ENCODE measurements at regions not wholly inside any gene's neighbourhood (a gene's known extent, or its start where the extent isn't known, plus 50 kb on each side); places are given as distances from the start of the nearest gene placed in this dataset.

DNA sequence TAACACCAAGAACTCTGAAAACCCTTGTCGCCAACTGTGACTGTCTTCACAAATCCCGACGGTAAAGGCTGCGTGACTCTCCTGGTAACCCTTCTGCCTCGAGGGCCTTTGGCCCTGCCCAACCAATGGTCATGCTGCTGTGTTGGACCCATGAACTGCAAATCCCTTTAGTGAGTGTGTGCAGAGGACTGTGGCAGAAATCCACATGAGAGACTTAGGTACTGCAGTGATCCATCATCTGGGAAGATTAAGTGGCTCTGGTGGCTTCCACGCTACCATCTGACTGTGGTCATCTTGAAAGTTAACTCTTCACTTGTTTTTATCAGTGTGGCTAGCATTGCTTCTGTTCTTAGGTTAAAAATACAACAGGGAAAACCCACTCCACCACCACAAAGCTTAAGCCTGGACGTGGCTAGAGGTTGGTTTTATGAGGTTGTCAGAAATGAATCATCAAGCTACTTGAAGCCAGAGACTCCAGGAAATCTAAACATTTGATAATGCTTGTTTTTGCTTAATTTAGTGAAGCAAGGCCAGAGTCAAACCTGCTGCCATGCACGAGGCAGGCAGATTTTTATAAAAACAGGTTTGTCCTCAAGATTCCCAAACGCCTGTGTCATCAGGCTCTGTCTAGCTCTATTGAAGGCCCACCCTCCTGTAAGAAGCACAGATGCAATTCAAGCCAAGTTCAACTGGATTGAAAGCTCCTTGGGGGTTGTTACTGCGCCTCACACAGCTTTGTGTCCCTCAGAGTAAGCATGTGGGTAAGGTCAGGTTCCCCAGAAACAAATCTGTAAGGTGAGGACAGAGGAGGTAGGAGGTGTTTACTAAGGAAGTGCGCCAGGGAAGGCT is 52.7 kb upstream of the ERCC6L2 start:
- DNase-seq (ENCODE audit: low read depth in 1 of 2, low spot score in 1 of 2) = no peak

DNA sequence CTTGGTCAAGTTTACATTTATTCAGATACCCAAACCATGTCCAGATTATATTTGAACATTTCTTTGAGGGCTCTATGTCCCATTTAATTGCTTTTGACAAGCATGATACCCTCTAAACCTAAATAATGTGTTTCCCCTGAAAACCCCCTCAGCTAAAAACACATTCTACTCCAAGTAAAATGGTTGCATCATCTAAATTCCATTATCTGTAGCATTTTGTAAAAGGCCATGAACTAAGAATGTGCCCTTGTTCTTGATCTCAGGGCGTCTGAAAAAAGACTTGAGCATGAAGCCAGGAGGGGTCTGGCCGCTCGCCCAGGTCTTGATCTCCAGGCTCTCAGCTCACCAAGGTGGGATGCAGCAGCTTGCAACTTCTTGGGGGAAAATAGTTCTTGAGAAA is 53.5 kb upstream of the ERCC6L2 start:
- no peak for DNase-seq (ENCODE audit: low read depth in 1 of 2, low spot score in 1 of 2)

DNA sequence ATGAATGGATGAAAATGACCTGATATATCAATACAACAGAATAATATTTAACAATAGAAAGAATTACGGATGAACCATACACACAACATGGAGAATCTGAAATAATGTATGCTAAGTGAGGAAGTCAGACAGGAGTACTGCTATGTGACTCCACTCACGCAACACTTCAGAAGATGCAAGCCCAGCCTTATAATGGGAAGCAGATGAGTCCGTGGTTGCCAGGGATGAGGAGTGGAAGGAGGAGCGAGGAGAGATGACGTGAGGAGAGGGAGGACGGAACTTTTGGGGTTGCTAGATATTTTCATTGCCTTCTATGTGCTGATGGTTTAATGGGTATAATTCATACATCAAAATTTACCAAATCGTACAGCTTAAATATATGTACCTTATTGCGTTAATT is 55.4 kb upstream of the ERCC6L2 start:
- no peak for DNase-seq (ENCODE audit: low read depth in 1 of 2, low spot score in 1 of 2)

DNA sequence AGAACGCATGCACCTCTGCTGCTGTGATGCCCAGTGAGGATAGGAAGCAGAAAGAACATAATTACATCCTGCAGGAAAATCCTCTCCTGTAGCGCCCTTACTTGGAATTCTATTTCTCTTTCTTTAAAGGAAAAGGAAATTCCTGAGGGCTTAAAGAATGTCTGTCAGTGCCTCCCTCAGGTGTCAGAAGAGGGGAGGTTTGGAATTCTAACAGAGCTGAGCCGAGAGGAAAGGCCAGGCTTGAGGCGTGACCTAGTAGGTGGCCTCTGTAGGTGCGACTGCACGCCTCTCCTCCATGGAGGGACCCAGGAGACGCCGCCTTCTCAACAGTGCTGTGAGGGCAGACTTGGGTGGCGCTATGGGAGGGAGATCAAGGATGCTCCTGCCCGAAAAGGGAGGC is 55.9 kb upstream of the ERCC6L2 start:
- no peak for DNase-seq (ENCODE audit: low read depth in 1 of 2, low spot score in 1 of 2)

DNA sequence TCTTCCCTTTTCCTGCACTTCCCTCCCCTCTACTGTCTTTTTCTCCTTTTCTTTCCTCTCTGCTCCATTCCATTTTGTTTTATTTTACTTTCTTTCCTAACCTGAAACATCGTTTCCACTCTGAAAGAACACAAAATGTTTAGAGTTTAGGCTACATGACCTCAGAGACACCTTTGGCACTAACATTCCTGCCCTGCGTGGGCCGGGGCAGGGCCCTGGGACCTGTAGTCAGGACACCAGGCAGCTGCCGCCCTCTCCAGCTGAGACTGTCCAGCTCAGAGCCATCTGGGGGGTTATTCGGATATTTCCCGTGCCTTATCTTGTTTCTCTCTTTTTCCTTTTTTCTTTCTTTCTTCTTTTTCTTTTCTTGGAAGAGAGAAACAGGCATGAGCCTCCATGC is 58.3 kb upstream of the ERCC6L2 start:
- DNase-seq (ENCODE audit: low read depth in 1 of 2, low spot score in 1 of 2) = no peak

DNA sequence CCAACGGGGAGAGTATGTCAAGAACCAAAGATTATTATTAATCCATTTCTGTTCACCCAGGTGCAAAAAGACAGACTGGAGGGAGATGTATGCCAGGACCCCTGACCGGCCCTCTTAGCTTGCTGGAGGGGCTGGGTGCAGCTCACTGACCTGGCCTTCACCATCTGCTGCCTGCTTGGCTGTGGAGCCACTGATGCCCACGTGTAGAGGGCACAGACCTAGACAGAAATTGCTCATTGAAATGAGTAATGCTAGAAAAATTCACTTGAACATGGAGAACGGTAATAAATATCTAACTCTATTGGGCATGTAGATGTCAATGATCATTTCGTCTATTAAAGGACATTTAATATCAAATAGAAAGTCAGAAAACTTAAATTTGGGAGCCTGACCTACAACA is 58.8 kb upstream of the ERCC6L2 start:
- no peak for DNase-seq (ENCODE audit: low read depth in 1 of 2, low spot score in 1 of 2)

DNA sequence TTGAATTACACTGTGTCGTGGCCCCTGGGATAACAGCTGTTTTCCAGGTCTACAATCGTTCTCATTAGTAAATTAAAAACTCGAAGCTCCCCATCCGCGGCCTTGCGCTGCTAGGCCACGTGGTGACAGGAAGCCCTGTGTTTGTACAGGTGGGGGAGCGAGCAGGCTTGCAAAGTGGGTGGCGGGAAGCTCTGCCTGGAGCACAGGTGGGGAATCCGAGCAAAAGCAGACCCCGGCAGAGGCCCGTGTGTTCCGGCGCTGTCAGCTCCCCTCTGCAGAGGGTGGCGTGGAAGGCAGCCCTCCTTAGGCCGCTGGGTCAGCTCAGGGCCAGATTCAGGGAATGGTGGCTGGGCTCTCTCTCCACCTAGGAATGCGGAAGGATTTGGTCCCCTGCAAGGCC is 59.5 kb upstream of the ERCC6L2 start:
- DNase-seq (ENCODE audit: low read depth in 1 of 2, low spot score in 1 of 2) = no peak

DNA sequence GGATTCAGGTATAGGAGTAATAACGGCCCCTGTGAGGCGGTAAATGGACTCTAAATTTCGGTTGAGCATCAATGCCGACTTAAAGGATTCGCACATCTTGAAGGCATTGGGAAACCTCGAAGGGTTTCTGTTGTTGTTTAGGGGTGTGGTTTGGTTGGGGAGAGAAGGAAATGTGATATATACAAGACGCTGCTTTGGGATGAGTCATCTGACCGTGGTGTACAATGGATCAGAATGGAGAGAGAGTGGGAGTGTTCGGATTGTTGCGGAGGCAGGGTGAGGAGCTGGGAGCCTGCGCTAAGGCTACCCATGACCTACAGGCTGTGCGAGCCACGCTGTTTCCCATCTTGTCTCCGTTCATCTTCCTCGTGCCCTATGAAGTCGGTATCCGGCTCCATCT is 60.4 kb upstream of the ERCC6L2 start:
- DNase-seq (ENCODE audit: low read depth in 1 of 2, low spot score in 1 of 2) = no peak

DNA sequence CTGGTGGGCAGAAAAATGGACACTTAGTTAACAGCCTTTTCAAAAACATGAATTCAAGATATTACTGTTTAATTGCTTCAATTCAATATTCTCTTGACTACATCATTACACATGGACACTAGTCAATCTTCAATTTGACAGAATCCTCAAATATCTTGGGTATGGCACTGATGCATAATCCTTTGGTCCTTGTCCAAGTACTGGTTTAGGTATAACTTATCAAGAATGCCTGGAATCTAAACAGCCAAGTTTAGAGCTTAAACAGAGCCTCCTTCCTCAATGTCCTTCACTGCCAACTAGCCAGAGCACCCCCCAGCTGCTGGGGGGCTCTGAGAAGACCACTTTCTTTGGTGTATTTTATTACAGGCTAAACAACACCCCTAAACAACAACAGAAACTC is 61.6 kb upstream of the ERCC6L2 start:
- no peak for DNase-seq (ENCODE audit: low read depth in 1 of 2, low spot score in 1 of 2)

DNA sequence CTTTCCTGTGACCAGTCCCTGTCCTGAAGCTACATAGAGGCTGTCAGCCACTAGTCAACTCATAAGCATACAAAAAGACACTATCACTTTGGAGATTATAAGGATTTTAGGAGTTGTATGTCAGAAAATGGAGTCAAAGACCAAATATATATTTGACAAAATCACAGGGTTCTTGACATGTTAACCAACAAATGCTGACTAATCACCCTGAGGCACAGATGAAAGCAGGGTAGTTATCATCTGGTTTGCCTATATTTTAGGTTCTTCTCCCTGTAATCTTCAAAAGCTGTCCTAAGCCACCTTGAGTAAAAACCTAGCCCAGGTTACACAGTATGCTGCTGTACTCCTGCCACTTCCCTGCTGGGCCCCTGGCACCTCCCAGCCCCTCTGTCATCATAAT is 64.7 kb upstream of the ERCC6L2 start:
- DNase-seq (ENCODE audit: low read depth in 1 of 2, low spot score in 1 of 2) = no peak

DNA sequence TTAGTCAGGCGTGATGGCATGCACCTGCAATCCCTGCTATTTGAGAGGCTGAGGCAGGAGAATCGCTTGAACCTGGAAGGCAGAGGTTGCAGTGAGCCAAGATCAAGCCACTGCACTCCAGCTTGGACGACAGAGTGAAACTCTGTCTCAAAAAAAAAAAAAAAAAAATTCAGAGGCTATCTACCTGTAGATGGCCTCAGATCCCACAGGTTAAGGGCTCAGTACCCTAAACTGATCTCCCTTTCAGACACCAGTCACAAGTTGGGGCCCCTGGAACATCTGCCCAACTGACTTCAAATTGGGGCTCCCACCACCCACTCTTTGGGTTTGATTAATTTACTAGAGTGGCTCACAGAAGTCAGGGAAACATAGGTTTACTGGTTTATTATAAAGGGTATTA is 65.4 kb upstream of the ERCC6L2 start:
- DNase-seq (ENCODE audit: low read depth in 1 of 2, low spot score in 1 of 2) = no peak

DNA sequence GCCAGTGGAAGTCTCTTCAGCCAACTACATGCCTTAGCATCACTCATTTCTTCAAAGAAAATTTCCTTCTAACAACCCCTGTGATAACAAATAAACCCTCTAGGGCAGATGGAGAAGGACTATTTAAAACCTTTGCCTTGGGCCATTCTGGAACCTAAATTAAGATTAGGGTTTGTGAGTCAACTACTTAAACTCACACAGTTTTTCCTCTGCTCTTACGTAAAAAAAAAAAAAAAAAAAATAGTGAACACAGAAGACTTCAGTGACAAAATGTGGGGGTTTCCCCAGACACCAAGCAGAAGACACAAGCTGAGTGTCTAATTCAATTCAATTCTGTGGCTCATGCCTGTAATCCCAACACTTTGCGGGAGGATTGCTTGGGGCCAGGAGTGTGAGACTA is 65.8 kb upstream of the ERCC6L2 start:
- DNase-seq (ENCODE audit: low read depth in 1 of 2, low spot score in 1 of 2) = no peak

DNA sequence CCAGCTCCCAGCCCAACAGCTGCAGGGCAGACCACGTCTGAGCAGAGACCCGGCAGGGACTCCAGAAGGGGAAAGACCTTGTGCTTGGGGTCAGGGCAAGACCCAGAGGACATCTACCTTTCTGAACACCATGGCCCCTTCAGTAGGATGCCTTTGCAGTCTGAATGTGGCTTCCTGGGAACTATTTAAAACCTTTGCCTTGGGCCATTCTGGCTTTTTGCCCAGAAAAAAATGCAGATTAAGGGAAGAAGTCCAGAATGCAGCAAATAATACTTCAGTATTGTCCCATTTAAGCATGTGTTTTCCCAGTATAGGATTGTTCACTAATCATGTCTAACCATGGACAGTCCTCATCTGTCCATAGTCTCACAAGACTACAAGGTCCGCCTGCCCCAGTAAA is 67.5 kb upstream of the ERCC6L2 start:
- no peak for DNase-seq (ENCODE audit: low read depth in 1 of 2, low spot score in 1 of 2)

DNA sequence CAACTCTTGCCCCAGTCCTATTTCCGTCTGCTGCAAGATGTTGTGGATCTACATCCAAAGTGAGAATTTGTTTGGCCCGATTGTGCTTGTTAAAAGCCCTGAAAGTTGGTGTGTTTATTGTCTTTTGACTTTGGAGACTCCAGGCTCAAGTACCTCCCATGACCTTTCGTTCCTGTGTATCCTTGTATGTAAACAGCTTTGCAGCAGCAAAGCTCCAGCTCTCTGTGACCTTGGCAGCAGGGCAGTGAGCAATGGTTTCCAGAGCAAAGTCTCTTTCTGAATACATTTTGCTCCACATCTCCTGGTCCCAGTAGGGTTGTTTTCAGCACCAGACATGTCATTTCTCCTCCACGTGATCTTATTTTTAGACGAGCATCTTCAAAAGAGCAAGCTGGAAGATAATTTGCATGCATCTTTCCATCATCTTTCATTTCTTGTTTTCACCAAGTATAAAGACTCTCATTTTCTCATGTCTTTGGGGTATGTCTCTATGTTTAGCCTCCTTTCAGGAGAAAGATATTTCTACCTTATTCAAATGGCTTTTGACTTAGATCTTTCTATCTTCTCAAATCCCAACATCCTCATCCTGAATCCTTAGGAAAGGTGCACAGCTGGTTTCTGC is 68.1 kb upstream of the ERCC6L2 start:
- no peak for DNase-seq (ENCODE audit: low read depth in 1 of 2, low spot score in 1 of 2)

DNA sequence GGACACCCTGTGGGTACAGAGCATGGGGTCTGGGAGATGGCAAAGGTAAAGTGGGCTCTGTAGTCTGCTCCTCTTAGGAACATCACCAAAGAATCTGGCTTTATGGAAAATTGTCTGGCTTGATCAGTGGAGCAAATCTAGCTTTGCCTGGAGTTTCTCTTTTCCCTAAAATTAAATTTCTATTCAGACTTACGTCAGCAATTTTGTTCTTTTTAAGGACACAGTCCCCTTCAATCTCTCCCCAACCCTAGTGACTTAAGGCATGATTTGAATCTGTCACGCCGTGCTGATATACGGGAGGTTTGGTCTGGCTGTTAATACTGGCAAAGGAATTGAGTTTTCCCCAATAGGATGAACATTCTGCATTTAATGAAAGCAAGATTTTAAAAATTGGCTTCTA is 72.3 kb upstream of the ERCC6L2 start:
- DNase-seq (ENCODE audit: low read depth in 1 of 2, low spot score in 1 of 2) = no peak

DNA sequence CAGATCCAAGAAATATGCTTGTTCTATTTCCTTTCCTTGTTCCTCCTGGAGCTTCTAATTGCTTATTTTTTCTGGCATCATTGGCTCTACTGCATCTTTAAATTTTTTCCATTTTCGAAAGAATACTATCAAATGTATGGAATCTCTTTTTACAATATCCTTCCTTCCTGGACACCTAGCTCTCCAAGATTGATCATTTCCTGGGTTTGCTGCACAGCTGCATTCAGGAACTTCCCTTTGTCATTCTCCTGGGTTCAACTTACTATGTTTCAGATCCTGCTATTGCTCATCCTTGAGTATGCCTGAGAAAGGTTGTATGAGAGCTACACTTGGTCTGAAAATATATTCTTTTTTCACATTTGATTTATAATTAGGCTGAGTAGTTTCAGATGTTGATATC is 73.7 kb upstream of the ERCC6L2 start:
- DNase-seq (ENCODE audit: low read depth in 1 of 2, low spot score in 1 of 2) = no peak

DNA sequence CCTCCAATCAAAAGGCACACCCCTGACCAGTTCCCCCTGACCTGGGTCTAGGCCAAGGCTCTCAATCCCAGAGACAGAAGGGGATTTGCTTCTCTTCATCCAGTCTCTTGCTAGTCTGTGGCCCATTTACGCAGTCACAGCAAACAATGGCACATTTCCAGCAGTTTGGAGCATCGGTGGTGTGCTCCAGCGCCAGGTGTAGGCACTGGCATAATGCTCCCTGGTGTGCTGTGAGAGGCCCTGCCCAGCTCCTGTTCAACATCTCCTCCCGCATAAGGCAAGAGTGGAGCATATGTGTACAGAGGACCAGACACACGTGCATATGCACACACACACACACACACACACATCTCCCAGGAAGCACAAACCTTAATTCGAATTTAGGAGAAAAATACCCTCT is 79.5 kb upstream of the ERCC6L2 start:
- no peak for DNase-seq (ENCODE audit: low read depth in 1 of 2, low spot score in 1 of 2)

DNA sequence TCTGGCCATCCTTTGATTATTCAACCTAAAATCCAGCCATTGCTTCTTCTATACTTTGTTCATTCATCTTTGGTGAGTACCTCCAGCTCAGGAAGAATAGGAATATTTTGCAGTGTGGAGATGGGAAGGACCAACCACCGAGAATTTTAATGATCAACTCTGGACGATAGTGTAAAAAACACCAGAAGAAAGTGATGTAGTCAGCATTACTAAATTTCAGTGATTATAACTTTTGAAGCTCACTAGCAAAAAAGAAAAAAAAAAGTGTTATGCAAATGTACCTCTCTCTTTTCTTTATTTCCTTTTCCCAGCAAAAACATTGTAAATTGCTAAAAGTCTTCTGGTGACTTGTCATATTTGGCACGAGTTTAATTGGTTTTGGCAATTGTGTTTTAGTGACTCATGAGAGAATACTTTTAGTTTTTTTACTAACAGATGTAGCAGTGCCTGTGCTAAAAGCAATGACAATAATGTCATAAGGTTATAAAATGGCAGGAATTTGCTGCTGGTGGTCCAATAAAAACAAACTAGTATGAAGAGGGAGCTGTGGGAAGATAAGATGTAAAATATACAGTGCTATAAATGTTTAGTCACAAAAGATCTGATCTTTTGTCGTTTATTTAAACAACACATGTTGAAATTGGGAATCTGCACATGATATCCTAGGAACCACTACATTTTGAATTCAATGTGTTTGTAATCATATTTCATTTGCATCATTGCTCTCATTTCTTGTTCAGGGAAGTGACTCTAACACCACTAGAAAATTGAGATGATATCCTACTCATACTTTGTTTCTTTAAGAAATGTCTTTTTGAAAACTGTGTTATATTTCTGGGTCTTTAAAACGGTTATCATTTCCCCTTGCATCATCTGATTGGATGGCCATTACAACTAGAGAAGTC is 81.3 kb upstream of the ERCC6L2 start:
- DNase-seq (ENCODE audit: low read depth in 1 of 2, low spot score in 1 of 2) = no peak

DNA sequence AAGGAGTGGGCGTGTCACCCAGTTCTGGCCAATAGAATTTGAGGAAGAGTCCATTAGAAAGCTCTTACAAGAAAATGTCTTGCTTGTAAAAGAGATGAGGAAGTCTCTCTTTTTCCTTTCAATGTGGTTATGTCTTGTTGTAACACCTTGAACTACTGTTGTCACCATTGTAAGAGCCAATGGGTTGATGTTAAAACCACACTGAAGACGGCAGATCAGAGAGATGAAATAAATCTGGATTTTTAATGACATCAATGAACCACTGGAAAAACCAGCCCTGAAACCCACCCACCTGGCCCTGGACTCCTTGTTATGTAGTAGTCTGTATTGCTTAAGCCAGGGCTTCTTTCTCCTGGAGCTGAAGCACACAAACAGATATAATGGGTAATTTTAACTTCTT is 83.8 kb upstream of the ERCC6L2 start:
- no peak for DNase-seq (ENCODE audit: low read depth in 1 of 2, low spot score in 1 of 2)

DNA sequence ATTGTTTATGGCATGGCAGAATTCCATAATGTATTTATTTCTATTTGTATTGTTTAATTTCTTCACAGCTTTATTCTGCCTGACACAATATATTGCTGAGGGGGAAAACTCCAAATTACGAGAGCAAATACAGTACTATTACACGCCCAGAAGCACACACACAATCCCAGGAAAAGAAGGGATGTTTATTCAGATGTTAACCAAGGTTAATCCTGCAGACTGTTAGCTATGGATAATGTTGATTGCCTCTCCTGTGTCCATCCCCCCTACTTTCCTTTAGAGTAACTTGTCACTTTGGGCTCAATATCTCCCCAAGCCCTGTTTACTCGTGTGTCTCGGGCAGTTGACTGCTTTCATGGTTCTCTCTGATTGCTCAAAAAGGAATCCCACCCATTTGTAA is 84.2 kb upstream of the ERCC6L2 start:
- no peak for DNase-seq (ENCODE audit: low read depth in 1 of 2, low spot score in 1 of 2)

DNA sequence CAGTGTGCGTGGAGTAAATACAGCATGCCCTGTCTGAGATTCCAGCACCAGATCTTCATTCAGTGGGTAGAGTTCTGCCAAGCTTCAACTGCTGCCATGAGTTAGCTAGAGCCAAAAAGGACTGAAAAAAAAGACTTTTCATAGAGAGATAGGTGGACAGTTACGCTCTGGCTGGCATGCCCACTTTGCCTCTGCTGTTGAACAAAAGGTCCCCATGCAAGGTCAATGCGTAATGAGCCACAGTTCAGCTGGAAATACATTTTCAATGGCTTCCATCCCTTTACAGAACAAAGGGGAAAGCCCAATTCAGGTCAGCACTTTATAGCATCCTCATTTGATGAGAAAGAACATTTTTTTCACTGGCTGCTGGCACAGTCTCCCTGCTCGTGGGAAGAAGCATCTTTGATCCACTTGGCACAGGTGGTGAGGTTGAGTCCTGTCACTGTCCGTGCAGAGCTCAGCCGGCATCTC is 86.9 kb upstream of the ERCC6L2 start:
- no peak for DNase-seq (ENCODE audit: low read depth in 1 of 2, low spot score in 1 of 2)

DNA sequence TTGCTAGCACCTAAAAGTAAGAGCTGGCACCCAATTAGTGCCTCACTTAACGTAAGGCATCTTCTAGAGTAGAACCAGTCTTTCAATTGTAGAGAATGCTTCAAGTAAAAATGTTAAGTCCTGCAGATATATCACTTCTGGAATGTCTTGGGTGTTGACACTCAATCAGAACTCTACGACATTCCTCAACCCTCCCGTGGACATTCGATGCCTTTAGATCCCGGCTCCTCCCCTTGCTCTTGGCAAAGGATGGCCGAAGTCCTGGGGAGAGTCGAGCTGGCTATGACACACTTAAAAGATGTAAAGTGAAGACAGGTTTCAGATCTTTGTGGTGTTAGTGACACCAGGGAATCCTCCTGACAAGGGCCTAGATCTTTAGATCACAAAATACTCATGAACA is 87.5 kb upstream of the ERCC6L2 start:
- DNase-seq (ENCODE audit: low read depth in 1 of 2, low spot score in 1 of 2) = no peak
